PC-3 (cell line): ENCODE measurements at regions not wholly inside any gene's neighbourhood (a gene's known extent, or its start where the extent isn't known, plus 50 kb on each side); places are given as distances from the start of the nearest gene placed in this dataset.
A peak's percentile ranks its signal among the peaks of the same experiment; 100 is the strongest.

Experiments
- EZH2 ChIP-seq: fragments of 300-600 bp; sonication (generic); IDR thresholded peaks from one replicate; pipeline ENCODE4 v1.6.1; 2017; ENCODE audit warnings: antibody characterized with exemption, mild to moderate bottlenecking, low read length; ENCODE audit not compliant: unreplicated experiment
- EZH2phosphoT487 ChIP-seq: fragments of 300-600 bp; sonication (generic); IDR thresholded peaks from 2 replicates; pipeline ENCODE4 v1.6.1; 2018; ENCODE audit warnings: mild to moderate bottlenecking, antibody characterized with exemption, low read length, borderline replicate concordance
- TF ChIP-seq, protein P1 (sequence below): fragments of 300-600 bp; sonication (generic); conservative IDR thresholded peaks from 2 replicates; pipeline ENCODE4 v1.5.1; 2017; ENCODE audit warnings: antibody characterized with exemption, low read depth, mild to moderate bottlenecking, low read length

DNA sequence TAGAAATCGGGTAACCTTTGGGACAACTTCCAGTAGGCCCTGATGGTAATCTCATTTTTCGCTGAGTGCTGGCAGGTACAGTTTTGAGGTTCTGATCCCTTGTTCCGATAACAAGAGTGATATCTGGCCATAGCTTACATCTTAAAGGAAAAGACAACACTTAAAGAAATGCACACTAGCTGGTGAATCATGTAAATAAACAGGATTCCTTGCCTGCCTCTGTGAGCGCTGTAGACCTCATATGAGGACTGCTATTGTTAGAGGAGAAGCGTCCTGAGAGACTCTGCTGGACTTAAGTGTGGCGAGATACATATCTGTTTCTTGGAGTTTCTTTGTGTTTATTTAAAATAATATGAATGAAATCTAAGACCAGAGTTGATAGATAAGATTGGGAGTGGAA lies 149.3 kb upstream of the SLC4A4 start:
- TF ChIP-seq, protein P1, sequence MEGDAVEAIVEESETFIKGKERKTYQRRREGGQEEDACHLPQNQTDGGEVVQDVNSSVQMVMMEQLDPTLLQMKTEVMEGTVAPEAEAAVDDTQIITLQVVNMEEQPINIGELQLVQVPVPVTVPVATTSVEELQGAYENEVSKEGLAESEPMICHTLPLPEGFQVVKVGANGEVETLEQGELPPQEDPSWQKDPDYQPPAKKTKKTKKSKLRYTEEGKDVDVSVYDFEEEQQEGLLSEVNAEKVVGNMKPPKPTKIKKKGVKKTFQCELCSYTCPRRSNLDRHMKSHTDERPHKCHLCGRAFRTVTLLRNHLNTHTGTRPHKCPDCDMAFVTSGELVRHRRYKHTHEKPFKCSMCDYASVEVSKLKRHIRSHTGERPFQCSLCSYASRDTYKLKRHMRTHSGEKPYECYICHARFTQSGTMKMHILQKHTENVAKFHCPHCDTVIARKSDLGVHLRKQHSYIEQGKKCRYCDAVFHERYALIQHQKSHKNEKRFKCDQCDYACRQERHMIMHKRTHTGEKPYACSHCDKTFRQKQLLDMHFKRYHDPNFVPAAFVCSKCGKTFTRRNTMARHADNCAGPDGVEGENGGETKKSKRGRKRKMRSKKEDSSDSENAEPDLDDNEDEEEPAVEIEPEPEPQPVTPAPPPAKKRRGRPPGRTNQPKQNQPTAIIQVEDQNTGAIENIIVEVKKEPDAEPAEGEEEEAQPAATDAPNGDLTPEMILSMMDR: peak; percentile 49; the same call in 1 of the 2 replicates
- TF ChIP-seq EZH2: no peak
- no peak for TF ChIP-seq EZH2phosphoT487
